ENCODE measurements at regions not wholly inside any gene's neighbourhood (a gene's known extent, or its start where the extent isn't known, plus 50 kb on each side); places are given as distances from the start of the nearest gene placed in this dataset.
A peak's percentile ranks its signal among the peaks of the same experiment; 100 is the strongest.
"Not testable (repeated sequence)": the region's sequence is repeated elsewhere in the genome, so short reads cannot be mapped to it uniquely, and the experiment has no call there.

DNA sequence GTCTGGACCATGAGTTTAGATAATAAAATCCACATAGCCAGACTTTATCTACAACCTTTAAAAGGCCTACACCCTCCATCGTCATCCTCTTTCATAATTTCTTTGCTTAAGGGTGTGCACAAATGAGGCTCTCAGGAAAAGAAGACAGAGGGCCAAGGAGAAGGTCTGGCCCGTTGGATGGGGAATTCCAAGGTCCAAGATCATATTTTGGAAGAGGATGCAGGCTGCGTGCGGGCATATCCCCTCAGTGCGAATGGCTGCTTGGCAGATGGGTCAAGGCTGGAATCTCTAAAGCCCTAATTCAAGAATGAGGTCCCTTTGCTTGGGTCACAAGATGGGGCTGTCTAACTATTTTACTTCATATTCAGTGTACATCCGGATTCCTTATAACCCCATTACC, 782.2 kb upstream of the NCAM2 start:
- DNase-seq = no peak

- DNase-seq = no peak
Measured at GRCh38 chr21:20220586-20220985, 777.6 kb upstream of the NCAM2 start.

- DNase-seq = not testable (repeated sequence)
Measured at GRCh38 chr21:20221981-20222380, 776.2 kb upstream of the NCAM2 start.

GRCh38 chr21:20236649-20237048, 761.6 kb upstream of the NCAM2 start:
- peak; percentile 62 for DNase-seq

DNA sequence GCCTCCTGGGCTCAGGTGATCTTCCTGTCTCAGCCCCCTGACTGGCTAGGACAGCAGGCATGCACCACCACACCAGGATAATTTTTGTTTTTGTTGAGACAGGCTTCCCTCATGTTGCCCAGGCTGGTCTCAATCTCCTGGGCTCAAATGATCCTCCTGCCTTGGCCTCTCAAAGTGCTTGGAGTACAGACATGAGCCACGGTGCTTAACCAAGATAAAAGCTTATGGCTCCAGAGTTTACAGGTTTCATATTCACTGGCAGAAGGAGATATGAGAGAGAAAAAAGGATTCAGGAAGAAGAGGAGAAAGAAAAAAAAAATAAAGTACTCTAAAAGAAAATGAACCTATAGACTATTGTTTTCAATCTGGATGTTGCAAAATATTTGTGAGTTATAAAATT, 748.8 kb upstream of the NCAM2 start:
- DNase-seq = peak; percentile 77

DNA sequence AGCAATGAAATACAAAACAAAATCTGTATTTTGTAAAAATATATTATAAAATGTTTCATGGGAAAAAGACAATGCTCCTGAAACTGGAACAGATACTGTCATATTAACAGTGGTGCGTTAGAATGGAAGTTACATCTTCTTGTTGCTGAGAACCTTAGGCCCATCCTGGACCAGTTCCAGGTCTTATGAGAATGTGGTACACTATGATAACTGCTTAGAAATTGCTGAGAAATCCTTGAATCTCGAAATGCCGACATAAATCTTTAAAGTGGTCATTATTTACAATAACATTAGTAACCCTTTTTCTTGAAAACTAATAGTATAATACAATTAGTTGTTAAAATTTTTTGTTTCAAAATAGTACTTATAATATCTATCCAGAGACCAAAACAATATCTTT, 747.9 kb upstream of the NCAM2 start:
- peak; percentile 85 for DNase-seq

- peak; percentile 56 for DNase-seq
Measured at GRCh38 chr21:20253261-20253660, 744.9 kb upstream of the NCAM2 start.

DNA sequence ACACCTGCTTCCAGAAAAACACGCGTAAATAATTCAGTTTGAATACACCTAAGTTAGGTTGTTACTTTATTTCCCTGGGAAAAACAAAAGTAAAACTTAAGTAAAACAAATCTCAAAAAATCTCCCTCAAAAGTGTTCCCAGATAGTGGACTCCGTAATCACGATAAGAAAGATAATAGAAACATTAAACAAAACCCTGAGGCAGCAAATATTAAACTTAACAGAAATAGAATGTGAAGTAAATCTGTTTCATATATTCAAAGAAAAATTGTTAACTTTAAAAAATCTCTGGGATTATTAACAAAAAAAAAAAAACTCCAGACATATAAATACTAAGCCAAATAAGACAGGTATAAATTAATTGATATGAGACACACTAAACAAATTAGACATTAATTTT, 743.2 kb upstream of the NCAM2 start:
- peak; percentile 76 for DNase-seq

- DNase-seq = peak; percentile 96
Measured at GRCh38 chr21:20257052-20257740, 741.0 kb upstream of the NCAM2 start.

DNA sequence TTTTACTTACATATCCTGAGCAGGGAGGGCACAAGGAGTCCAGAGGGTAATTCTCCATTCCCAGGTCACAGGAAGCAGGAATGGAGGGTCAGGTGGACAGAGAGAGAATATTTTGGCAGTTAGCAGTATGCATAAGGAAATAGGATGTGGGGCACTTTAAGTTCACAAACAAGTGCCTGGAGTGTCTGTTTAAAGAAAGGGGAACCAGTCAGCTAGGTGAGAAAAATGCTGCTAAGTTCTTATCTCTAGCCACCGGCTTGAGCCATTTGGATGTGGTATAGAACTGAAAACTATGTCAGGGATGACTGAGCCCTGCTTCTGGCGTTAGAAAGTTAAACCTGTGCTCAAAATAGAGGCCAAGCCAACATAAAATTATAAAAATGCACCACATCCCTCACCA, 739.7 kb upstream of the NCAM2 start:
- peak; percentile 97 for DNase-seq

- DNase-seq = peak; percentile 73
Measured at GRCh38 chr21:20259031-20259867, 739.0 kb upstream of the NCAM2 start.

GRCh38 chr21:20260124-20260523, 738.1 kb upstream of the NCAM2 start:
- DNase-seq = peak; percentile 52

- DNase-seq = no peak
Measured at GRCh38 chr21:20261364-20261763, 736.8 kb upstream of the NCAM2 start.

- DNase-seq = no peak
Measured at GRCh38 chr21:20265707-20266440, 732.3 kb upstream of the NCAM2 start.

- DNase-seq = no peak
Measured at GRCh38 chr21:20266441-20266710, 731.8 kb upstream of the NCAM2 start.

- DNase-seq = peak; percentile 87
Measured at GRCh38 chr21:20270365-20271055, 727.7 kb upstream of the NCAM2 start.

DNA sequence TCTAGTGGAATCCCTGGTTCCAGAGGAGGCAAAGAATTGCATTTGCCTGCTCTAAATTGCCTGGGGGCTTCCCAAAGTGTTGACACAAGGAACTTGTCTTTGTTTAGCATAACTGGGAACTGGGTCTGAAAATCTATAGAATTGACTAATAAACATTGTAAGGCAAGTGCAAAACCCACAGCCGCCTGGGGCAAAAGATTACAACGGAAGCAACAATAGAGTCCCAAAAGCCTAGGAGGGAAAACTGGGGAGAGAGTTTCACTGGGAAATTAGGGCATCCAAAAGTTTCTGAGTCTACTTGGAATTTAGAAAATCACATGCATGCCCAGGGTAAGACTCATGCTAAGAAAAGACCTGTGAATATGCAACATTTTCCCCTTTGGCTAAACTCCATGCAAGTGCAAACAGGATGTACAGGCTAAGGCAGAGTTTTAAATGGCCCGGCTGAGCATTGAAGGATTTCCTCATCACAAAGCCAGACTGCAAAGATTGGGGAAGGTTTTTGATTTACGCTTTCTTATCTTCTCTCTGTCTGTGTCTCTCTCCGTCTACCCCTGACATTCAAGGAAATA, 725.3 kb upstream of the NCAM2 start:
- DNase-seq = peak; percentile 91

GRCh38 chr21:20276377-20276776, 721.8 kb upstream of the NCAM2 start:
- DNase-seq = no peak

GRCh38 chr21:20276954-20277353, 721.3 kb upstream of the NCAM2 start:
- DNase-seq = no peak

DNA sequence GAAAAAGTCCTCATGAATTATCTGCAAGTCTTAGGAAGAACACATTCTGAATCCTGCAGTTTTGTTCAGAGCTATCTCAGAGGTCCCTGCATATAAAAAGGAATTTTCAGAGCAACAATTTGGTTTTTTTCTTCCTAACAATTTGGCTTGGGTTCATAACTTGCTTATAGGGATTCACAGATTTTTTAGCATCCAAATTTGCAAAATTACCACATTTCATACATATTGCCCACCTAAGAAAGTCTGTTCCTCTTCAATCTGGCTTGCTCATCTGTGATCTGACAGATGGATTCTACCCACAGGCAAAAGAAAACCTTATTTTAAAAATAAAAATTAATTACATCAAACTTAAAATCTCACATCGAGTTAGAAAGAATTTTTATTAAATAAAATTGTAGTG, 714.4 kb upstream of the NCAM2 start:
- DNase-seq = no peak

DNA sequence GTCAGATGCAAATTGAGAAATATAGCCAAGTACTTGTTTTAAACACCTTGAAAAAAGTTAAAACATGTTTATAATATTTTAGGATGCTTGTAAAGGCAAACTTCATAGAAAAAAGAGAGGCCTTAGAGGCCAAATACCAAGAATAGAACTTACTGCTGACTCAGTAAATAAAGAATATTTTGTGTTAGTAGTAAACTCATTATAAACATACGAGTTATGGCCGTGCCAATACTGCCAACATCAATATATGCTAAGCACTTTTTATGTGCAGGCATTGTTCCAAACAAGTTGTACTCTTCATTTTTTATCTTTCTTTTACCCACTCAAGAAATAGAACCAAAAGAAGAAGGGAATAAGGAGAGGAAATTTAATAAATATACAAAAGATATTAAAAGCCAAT, 705.9 kb upstream of the NCAM2 start:
- DNase-seq = no peak

GRCh38 chr21:20292854-20293253, 705.4 kb upstream of the NCAM2 start:
- not testable (repeated sequence) for DNase-seq

- DNase-seq = no peak
Measured at GRCh38 chr21:20301395-20301794, 696.8 kb upstream of the NCAM2 start.

All from OCI-M1 (cell line).